Stimulated activated CD4-positive, alpha-beta T cell treated with anti-CD3 and anti-CD28 coated beads, Interleukin-2, amount 100 ng/mL, for 48 hours (primary cell): ENCODE measurements at regions not wholly inside any gene's neighbourhood (a gene's known extent, or its start where the extent isn't known, plus 50 kb on each side); places are given as distances from the start of the nearest gene placed in this dataset.
A peak's percentile ranks its signal among the peaks of the same experiment; 100 is the strongest.
"Not testable (repeated sequence)": the region's sequence is repeated elsewhere in the genome, so short reads cannot be mapped to it uniquely, and the experiment has no call there.

Source experiments
- DNase-seq, 2 donors: peaks; one replicate each; pipeline ENCODE4 v3.0.0-alpha.2; 2020

DNA sequence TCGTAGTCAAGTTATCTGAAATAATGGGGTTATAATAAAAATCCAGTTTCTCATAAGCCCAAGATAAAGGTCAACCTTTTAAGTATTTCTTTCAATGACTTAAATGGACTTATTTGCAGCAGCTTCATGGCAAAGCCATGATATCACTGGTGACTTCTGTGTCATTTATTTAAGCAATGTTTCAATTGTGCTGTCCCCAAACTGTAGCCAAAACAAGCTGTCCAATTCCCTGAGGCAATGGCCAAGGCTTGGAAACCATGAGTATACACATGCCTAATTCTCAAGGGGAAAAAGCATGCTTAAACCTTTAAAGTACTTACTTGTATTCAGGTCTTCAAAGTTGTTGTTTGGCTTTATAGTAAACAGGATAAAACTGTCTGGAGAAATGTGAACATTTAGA lies 376.4 kb upstream of the TNC start:
- DNase-seq: no peak

DNA sequence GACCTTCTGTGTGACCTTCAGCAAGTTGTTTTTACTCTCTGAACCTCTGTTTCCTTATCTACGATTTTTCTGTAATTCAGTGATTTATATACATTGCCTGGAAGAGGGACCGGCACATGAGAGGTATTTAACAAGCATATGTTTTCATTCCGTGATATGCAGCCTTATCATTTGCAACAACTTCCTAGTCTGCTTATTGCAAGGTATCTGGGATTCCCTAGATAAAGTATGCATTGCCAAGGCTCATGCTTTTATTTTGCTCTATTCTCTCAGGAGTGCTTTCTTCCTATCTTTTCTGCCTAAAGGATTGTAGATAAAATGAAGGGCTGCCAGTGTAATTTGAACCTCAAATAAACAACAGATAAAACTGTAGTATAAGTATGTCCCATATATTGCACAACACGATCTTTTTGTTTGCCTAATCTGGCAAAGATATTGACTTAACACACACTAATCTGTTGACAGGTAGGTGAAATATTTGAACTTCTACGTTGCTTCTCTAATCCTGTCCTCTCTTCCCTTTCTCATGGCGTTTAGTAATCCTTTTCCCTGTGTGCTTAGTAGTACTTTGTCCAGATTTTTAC lies 377.2 kb upstream of the TNC start:
- DNase-seq: no peak

DNA sequence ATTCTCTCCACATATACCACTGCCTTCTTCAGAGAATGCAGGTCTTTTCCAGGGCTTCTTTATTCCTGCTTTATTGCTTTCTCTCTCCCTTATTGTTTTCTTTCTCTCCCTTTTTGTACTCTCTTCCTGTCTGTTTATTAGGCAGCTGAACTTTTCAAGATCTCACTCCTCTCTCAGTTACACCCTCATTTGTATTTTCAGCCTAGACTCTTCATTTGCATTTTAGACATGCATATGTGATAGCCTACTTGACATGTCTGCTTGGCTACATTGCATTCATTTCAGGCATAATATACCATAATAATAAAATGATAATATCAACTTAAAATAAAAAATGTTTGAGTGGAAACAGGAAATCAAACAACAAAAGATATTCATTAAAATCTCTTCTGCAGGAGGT lies 377.9 kb upstream of the TNC start:
- DNase-seq: no peak

DNA sequence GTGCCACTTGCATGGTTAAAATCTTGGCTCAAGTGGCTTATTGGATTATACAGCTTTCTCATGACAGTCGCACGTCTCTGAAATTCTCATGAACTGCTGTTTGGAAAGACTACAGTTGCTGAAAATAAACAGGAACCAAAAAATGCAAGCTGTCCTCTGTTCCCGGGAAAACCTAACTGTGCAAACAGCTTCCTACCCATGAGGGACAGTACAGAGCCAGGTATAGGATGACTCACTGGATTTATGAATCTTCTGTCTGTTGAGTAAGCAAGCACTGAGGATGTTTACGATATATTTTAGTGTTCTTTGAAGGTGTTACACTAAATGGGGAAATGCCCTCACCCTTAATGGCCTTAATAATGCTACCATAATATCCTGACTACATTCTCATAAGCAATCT lies 380.3 kb upstream of the TNC start:
- DNase-seq: no peak

DNA sequence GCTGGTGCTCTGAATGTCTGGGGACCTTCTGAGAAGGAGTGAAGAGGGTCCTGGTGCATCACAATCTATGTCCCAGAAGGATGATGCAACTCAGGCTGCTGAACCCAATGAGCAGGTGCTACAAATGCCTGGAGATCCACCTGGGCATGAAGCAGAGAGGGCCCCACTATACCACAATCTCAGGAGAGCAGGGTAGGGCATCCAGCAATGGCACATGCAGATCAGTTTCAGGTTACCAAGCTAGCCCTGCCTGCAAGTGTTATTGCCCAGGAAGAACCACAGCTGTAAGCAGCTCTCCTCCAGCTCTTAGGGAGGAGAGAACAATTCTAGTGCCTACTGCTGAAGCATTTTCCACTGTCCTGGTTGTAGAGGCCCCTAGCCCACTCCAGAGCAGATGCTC lies 389.2 kb upstream of the TNC start:
- DNase-seq: no peak

DNA sequence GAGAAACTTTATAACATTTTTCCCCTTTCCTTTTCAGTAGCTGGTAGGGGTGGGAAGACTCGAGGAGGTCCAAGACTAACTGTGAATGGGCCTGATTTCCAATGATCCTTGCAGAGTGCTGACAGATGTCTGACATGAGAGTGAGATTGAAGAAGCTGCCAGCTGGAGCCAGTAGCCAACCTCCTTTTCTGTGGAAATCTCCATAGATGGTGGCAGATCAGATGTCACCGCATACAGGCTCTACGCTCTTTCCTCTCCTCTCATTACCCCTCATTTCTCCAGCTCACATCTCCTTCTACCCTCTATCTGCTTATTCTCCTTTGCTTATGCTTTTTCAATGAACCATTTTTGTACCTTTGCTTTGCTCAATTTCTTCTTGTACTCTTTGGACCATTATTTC lies 395.2 kb upstream of the TNC start:
- DNase-seq: no peak

DNA sequence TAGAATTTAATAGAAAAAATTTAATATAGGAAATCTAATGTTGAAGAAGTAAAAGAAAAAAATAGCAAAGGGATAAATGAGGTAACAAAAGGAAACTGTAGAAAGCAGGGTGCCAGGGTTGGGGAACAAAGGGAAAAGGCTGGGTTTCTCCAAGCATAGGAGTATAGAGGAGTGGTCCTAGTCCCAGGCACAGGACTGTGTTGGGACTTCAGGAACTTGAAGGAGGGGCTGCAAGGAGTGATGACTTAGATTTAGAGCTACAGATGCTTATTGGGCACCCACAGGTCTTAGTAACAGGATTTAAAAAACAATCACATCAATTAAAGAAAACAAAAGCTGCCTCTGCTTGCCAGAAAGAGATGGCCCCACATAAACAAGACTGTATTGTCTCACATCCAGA lies 396.5 kb upstream of the TNC start:
- no peak for DNase-seq

DNA sequence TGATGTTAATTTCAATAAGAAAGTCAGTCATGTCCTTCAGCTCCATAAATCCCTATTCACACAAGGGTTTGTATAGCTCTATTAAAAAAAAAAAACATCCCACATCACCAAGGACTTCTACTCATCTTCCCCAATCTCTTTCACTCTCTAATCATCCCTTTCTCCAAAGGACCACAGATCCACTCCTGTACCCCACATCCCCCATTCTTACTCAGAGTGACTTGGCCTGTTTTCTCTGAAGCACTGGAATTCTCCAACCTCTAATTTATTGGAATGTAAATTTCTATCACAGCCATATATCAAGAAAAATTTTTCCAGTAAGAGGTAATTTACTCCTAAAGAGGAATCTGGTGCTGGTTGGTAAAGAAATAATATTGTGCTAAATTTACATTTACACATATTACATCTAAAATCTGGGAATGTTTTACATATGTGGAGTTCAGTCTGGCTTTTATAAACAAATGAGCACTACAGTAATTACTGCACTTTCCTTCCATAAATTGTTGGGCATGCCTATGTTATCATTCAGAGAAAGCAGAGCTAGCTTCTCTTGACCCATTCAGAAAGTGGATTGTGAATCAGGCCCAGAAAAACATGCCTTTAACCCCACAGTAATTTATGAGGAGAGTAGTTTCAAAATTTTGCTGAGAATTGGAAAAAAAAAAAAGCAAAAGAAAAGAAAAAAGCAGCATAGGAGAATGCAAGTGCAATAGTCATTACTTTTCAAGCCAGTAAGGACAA lies 399.5 kb upstream of the TNC start:
- DNase-seq: no peak

DNA sequence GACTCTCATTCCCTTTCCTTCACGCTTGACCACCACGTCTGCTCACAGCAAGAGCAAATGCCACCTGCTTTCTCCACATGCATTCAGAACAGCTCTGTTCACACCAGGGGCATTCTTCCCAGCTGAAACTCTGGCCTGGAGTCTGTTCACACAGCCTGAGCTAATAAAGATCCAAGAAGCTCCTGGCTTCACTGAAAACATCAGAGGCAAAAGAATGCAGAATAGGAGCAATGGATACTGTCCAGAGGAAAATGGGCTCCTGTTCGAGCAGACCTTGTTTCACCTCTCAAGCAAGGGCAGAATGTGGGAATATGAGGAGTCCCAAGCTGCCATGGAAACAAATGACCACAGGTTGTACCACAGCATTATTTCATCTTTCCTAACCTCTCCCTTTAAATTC lies 402.7 kb upstream of the TNC start:
- DNase-seq: no peak

DNA sequence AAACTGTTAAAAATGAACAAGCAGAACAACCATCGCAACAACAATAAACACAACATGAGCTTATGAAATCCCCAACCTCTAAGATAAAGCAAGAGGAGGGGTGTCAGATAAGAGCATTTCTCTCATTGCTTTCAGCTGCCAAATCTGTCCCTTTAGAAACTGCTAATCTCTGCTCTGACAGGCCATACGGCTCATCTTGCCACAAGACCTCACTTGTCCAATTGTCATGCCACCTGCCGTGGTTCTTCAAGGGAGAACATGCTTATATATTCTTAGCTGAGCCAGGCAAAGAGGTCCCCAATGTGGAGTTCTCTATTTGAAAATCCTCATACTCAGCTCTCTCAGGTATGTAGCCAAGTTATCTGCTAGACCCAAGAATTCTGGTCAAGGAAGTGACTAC lies 405.0 kb upstream of the TNC start:
- DNase-seq: no peak

DNA sequence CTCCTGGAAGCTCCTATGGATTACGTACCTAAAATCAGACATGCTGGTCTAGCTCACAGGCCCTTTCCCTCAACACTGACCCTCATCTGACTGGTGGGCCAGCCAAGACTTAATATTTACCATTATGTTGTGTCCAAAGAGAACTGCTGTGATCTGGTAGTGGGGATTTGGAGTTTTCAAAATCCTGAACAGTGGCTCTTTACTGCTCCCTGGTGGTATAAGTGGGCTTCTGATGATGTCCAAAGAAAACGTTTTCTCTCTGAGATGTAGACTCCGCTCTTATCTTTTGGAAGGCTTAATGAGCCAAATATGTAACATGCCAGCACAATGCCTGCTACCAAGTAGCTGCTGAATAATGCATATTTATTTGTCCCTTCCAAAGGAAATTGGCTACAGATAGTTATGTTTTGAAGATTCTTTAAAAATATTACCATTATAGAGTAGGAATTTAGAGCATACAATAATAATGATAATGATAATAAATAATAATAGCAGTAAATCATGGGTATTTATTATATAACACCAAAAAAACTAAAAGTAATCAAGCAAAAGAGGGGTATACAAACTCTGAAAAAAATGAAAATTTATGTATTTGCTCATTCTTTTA lies 406.6 kb upstream of the TNC start:
- peak in 1 of 2 donors; percentile 9 for DNase-seq

DNA sequence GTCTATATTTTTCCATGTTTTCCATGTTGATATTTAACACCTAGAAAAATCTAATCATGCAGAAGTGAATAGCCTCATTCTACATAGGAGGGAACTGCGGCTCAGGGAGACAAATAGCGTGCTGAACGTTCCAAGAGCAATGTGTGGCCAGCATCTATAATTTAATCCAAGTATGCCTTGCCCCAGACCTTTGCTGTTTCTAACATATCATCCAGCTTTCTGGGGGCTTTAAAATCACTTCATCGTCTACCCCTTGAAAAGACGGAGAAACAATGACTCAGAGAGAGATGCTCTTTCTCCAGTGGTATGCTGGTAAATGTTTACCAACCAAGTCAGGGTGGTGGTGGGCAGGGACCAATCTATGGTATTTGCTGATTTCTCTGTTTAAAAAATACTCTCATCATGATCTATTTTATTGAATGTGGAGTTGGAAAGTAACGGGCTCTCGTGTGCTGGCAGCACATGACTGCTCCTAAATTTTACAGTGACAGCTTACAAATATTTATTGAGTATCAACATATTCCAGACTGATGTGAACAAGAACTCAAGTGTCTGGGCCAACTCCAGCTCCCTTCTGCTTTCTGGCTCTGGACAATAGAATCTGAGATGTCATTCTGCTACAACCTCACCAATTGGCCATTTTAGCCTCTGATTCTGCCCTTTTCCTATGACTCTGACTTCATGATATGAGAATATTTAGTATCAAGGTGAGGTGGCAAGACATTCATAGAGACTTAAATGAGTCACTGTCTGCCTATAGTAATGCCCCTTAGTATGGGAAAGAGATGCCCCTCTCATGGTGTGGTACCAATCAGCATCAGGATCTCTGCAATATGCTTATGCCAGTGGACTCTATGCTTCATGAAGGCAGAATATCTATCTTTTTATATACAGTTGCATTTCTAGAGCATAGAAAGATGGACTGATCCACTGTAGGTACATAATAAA lies 407.4 kb upstream of the TNC start:
- DNase-seq: no peak

DNA sequence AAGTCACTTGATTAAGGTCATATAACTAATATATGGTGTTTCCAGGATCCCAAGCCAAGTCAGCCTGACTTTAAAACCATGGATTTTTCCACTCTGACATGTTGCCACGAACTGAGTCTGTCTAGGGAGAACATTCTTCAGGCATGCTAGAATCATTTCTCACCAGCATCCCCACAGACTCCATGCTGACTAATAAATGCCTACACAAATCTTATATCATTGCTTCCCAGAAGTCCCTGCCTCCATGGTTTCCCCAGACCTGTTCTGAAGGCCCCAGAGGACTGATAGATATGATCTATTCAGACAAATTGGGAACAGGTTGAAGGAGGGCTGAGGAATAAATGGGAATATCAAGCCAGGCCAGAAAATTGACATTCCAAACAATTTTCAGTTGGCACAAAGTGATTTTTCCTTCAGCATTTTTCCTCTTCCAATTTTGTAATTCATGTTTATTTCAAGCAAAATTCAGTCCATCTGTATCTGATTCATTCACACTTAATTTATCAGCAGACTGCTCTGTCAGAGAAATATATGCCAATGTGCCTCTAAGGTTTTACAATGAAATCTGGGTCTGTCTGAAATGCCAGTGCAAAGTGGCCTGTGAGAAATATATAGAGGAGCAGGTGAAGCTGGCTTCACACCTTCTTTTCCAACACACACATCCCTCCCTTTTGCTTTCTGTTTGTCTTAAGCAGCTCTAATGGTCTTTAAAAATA lies 413.6 kb upstream of the TNC start:
- DNase-seq: no peak

DNA sequence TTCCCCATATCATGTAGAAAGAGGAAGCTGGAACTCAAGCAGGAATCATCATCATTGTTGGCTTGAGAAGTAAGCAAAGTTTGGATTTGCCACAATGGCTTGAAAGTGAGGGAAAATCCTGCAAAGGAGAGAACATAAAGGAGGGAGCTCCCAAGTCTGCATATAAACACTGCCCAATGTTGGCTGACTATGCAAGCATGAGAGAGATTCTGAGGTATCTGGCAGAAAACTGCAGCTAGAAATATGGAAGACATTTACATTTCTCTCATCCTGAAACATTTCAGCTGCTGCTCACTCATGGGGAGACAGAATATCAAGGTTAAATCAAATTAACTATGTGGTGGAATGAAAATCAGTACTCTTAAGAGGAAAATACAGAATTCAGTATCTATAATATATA lies 415.6 kb upstream of the TNC start:
- no peak for DNase-seq

DNA sequence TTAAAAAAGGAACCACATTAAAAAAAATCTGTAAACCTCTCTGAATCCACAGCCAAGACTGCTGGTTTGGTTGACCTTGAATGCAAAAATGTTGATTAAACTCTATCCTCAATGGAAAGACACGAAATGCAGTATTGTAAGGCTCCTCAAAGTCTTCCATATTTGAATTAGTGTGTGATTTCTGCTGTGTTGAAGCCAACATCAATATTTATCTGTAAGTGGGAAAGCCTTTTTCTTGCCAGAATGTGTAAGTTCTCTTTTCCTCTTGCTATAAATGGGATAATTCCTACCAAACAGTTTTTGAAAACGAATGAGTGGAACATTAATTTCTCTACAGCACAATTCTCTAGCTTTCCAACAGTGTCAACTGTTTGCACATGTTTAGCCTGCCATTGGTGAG lies 422.1 kb upstream of the TNC start:
- DNase-seq: no peak

DNA sequence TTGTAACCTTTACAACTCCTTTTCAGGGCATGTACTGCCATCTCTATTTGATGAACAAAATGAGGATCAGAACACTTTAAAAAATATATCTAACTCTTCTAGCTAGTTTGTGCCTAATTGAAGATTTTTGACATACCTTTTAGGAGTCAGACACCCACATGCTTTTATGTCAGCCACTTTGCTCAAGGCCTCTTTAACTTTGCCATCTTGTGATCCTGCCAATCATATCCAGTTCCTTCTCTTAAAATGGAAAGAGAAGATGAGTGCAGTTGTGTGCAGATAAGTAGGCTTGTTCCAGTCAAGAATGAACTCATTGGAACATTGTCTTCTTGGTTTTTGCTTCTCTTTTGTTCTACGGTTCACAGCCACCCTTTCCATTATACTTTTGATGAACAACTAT lies 425.6 kb upstream of the TNC start:
- DNase-seq: no peak

DNA sequence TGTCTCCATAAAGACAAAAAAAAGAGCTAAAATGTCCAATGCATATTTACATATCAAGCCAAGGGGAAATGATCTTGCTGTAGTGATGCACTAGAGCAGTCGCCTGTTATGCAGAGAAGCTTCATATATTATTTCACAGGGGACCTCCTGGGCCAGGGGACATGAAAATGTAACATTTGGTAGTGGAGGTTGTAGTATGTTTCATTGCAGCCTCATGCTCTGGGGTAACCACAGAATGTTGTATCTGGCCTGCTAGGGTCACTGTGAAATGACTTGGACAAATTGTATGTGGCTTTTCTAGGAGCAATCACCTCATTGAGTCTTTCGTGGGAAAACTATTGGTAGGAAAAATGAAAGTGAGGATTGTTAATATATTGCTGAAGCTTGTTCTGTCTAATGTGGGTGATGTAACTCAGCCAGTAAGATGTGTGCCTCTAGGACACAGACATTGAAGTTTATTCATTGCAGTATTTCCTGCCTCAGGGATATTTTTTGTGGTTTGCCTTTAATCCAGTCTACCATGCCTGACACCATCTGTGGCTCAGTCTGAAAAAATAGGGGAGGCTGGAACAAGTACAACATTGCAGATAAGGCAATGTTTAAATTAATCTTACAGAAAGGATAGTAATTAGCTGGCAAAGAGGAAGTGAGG lies 430.8 kb upstream of the TNC start:
- DNase-seq: no peak

DNA sequence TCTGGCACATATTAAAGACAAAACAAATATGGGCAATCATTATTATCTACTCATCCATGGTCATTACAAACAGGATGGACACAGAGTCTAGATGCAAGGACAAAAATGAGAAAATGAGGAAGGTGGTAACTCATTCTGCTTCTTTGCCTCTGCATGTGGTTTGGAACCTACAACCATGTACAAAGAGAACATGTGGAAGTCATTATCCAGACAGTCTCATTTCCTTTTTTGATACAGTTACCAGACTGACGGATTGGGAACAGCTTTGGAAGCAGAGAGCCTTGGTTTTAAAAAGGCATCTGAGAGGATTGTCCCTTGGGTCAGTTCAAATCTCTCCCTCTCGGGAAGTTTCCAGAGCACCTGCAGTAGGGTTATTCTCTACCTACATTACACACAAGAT lies 433.4 kb upstream of the TNC start:
- no peak for DNase-seq

DNA sequence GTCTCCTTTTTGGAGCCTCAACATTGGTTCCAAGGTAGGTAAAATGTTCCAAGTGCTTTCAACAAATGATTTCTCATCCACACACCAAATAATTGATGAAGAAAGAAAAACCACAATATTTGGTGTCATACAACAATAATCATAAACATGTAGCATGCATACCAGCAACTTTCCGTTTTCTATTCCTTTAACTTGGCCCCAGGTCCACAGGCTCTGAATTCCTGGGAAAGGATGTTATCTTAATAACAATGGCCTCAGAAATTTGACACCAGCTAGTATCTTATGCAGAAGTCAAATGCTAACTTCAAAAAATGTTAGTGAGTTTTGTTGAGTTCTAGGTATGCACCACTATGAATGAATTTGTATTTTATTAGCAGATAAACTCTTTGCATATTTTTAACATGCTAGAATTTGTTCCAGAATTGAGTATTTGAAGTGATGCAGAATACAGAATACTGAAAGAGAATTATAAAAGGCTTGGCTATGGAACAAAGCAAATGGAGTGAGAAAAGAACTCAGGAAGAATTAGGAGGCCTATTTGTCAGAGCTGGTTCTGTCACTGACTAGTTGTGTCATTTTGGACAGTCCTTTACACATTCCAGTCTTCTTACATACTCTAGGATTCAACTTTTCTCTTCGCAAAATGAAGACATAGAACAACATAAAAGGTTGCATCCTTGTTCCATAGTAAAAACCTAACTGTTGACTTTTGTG lies 435.3 kb upstream of the TNC start:
- DNase-seq: no peak

DNA sequence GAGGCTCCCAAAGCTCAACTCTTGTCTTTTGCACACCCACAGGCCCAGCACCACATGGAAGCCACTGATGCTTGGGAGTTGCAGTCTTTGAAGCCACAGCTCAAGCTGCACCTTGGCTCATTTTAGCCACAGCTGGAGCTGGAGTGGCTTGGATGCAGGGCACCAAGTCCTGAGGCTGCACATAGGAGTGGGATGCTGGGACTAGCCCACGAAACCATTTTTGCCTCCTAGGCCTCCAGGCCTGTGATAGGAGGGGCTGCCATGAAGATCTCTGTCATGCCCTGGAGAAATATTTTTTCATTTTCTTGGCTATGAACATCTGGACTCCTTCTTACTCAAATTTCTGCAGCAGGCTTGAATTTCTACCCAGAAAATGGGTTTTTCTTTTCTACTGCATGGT lies 438.5 kb upstream of the TNC start:
- no peak for DNase-seq

DNA sequence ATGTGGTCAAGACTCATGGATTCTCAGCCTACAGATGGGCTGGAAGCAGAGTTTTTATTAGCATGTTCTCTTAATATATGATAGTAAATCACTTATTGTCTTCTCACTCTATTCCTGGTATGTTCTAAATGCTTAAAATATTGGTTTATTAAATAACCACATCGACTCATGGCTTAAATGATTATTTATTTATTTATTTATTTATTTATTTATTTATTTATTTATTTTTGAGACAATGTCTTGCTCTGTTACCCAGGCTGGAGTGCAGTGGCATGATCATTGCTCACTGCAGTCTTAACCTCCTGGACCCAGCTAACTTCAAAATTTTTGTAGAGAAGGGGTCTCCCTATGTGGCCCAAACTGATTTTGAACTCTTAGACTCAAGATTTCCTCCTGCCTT lies 457.2 kb upstream of the TNC start:
- DNase-seq: no peak

DNA sequence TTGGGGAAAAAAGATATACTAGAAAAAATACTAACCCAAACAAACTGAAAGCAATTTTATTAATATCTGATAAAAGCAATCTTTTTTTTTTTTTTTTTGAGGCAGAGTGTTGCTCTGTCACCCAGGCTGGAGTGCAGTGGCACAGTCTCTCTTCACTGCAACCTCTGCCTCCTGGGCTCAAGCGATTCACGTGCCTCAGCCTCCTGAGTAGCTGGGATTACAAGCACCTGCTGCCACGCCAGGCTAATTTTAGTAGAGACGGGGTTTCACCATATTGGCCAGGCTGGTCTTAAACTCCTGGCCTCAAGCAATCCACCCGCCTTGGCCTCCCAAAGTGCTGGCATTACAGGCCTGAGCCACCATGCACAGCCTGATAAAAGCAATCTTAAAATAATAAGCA lies 467.5 kb upstream of the TNC start:
- not testable (repeated sequence) for DNase-seq
